KG1 (cell line): ENCODE measurements at regions not wholly inside any gene's neighbourhood (a gene's known extent, or its start where the extent isn't known, plus 50 kb on each side); places are given as distances from the start of the nearest gene placed in this dataset.

Experiments
- DNase-seq: peaks from one replicate; lab custom pipeline; 2025; lab: John Stamatoyannopoulos, UW

DNA sequence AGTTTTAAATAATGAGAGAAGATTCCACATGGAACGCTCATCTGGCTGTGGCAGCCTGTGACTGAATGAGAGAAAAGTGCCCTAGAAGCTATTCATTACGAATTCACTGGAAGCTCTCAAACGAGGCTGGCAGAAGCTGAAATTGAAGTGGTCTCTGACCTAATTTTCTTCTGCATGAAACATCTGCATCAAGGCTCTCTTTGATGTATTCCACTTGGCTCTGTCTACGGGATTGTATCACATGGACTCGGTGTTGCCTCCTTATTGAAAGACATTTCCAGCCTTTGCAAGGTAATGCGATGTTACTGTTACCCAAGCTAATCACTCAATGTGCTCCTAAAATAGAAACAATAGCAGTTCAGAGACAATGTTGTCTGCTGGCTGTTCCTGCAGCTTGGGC is 246.9 kb upstream of the ZNF462 start:
- no peak for DNase-seq

DNA sequence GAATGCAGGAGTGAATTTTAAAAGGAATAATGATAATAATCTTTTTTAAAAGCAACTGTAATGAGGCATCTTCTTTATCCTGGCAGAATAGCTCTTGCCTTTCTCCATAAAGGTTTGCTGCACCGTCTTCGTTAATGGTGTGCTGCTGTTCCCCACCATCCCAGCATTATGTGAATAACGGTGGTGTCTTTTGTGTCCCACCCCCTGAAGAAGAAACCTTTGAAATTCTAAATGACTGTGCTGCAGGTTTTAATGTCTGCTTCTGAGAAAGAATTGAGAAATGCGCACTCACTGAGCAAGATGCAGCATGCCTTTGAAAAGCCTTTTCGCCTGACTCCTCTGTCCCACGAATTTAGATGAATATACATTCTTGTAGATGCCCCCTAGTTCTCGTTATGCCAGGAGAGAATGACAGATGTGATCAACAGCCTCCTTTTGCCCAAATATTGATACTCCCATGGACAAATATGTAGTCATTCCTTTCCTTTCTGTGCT is 246.1 kb upstream of the ZNF462 start:
- no peak for DNase-seq

DNA sequence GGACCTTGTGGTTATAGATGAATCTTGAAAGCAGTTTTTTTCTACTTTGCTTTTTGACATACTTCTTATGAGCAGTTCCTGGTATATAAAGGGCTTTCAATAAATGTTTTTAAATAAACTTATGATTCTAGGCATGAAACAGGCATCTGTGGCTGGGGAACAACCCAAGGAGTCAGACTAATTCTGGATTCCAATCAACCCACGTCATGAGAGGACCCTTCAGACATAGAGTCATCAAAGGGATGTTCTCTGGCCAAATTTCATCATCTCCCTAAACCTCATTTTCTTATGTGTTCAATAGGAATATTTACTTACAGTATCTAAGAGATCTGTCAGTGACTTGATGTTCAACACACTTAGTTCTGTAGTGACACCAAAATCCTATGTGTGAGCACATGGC is 243.8 kb upstream of the ZNF462 start:
- no peak for DNase-seq

DNA sequence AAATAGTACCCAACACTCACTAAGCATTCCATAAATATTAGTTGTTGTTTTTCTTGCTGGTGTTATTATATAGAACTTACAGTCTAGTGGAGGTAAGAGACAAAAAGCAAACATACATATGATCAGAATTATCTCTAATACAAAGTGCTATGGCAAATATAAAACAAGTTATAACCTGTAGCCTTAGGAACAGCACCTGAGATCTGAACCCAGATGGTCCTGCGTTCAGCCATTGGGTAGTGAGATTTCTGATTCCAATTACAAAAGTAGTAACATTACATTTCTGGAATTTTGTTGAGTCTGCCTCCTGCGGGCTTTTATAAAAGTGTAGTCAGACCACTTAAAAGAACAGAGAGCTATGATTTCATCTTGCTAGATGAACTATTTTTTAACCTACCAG is 242.9 kb upstream of the ZNF462 start:
- no peak for DNase-seq

DNA sequence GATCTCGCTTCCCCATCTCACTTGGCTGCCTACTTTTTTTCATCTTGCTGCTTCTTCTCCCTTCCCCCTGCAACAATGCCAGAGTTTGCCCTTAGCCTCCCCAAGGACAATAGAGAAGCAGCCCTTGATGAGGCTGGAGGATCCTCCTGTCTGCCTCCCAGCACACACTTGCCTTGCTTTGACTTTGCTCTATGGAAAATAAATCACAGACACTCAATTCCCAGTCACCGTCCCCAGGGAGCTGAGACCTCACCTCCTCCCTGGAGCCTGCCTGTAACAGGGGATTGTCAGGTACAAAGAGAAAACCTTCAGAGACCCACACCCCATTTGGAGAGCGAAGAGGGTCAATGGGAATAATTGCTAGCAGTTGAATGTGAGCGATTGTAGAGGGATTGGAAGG is 242.1 kb upstream of the ZNF462 start:
- DNase-seq, result no peak

DNA sequence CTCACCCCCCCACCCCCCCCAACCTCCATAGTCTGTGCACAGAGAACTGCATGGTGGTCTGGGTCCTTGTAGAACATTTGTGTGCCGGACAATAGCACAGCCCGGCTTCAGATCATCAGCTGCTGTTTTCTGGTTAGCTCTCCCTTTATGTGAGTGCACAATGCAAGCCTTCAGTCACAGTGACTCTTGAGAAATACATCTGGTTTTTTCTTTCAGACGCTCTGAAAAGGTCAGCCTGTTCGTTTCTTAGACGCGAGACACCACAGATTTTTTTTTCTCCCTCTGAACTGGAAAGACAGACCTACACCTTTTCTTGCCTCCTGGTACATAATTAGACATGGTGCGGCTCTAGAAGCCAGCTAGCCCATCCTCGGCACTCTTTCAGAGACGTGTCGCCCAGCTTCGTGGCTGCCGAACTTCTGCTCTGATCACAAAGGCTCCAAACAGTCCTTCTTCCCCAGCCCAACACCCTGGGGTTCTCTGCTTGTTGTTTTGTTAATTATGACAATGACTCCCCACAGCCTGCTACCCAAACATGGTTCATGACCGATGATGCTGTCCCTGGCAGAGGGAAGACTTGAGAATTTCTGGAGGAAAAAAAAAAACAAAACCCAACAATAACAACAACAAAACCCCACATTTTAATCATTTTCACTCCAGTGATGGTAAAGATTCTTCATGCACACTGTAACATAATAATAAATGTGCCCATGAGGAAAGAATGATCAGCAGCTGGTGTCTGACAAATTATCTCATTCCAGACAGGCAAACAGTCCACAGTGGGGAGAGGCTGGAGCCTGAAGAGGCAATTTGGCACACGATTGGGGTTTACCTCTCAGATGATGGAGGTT is 241.4 kb upstream of the ZNF462 start:
- DNase-seq, result no peak

DNA sequence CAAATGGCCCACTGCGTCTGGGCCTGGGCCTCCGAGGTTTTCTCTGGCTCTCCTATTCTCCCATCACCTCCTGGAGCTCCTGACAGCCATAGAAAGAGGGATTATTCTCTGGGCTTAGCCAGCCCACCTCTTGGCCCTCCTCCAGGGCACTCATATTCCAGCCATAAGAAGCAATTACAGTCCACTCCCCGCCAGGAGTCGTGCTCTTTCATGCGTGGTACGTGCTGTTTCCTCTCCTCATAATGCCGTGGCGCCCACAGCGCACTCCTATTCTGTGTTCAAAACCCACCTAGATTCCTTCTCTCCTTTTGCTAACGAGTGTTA is 240.8 kb upstream of the ZNF462 start:
- DNase-seq, result no peak

DNA sequence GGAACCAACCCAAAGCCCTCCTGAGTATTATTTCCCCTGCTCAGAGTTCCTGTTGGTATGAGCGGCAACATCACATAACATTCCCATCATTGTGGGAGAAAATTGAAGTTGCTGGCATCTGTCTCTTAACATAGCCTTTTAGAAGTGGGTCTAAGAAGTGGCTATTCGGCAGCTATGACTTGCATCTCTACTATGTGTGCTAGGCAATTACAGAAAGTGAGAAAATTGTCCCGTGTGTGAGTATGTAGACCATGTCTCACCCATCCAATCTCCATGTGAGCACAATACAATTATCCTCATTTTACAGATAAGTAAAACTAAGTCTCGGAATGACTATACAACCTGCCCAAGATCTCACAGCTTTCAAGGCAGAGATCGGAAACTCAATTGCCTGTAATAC is 239.4 kb upstream of the ZNF462 start:
- DNase-seq, result no peak

DNA sequence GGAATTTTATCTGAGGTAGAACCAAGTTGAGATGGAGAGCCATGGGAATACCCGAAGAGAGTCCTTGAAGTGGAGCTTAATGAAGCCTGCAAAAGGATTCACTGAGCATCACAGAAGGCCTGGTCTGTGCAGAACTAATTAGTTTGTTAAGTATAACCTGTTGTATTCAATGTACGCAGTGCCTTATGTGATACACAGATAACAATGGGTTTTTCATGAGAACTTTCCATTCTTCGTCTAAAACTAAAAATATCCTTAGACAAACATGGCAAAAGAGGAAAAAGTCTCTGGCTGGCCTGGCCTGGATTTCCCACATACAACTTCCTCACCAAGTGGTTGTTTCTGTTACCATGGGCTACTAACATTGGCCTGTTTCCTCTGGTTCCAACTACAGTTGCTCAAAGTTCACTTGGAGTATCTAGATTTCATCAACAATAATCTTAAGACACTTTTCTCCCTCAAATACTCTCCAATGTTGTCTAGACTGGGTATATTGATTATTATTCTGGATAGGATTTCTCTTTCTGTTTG is 237.6 kb upstream of the ZNF462 start:
- no peak for DNase-seq

DNA sequence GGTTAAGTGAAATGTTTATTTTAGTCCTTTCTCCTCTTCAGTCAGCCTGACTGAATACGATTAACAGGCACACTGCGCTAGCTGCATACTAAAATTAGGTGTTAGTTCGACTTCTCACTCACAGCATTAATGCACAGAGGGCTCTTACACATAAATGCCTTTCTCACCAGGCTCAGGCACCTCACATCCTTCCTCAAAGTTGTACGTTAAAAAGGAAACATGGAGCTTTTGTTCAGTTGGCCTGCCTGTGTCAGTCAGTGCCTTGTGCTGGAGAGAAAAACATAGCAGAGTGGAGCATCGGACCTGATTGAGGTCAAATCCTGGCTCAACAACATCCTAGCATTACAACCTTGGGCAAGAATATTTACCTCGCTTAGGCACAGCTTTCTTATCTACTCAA is 236.0 kb upstream of the ZNF462 start:
- no peak for DNase-seq

DNA sequence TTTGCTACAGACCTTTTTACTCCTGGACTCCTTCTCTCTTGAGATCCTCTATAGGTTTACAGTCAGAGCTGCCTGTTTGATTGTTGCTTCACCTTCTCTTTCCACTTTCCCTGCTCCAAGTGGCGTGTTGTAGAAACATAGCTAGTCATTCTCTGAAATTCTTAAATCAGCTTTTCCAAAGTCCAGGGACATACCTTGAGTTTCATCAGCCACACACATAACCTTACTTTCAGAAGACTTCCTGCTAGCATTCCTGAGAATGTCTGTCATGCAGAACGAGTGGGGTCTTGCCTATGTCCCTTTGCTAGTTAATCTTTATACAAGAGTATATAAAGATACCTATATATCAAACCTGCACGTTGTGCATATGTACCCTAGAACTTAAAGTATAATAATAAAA is 230.3 kb upstream of the ZNF462 start:
- no peak for DNase-seq

DNA sequence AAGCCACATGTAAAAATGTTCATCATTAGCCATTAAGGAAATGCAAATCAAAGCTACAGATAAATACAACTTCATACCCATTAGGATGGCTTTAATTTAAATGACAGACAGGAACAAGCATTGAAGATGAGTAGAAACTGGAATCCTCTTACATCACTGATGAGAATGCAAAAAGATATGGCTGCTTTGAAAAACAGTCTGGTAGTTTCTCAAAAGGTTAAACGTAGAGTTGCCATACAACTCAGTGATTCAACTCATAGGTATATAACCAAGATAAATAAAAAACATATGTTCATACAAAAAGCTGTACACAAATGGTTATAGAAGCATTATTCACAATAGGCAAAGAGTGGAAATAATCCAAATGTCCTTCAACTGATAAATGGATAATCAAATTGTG is 228.8 kb upstream of the ZNF462 start:
- no peak for DNase-seq

DNA sequence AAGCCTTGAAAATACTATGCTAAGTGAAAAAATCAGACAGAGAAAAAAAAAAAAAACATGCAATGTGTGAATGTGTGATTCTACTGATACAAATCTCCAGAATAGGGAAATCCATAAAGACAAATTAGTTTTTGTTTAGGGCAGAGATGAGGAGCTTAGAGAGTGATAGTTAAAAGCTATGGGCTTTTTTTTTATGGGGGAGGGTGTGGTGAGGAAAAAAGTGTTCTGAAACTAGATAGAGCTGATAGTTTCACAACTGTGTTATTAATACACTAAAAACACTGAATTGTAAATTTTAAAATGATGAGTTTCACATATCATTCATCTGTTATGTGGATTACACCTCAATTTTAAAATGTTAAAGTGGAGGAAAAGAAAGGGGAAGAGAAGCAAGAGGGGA is 228.3 kb upstream of the ZNF462 start:
- no peak for DNase-seq

DNA sequence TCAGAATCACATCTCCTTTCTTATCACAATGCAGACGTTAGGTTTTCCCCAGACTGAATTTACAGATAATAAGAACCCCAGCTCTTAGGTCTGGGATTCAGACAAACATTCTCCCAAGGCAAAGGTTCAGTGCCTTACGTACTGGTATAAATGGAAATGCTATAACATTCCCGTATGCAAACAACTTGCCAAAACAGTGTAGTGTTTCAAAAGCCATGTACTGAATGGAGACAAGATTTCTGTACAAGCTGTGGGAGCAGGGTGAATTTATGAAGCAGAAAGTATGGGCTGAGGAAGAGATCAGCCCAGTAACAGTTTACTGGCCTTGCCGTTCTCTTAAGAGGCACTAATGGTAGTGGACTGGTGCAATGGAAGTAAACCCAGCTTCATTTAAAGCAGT is 225.5 kb upstream of the ZNF462 start:
- no peak for DNase-seq

DNA sequence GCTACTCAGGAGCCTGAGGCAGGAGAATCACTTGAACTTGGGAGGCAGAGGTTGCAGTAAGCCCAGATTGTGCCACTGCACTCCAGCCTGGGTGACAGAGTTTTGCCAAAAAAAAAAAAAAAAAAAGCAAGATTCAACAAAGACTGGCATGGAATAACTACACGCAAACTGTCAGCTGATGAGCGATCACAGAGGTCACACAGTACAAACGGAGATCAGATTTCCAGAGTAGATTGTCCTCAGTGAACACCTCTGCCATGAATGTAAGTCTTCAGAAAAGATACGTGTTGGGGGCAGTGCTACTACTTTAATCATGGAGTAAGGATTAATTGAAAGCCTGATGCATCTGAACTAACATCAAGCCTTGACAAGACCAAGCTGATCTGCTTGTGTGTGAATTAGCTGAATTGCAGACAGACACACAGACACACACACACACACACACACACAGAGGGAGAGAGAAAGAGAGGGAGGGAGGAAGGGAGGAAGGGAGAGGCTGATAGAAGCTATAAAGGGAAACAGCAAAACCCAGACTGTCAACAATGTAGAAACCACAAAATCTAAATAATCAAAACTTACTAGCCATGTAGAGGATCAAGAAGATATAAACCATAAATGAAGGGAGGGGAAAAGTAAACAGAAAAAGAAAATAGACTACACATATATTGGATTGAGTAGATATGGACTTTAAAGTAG is 222.9 kb upstream of the ZNF462 start:
- DNase-seq, result no peak

DNA sequence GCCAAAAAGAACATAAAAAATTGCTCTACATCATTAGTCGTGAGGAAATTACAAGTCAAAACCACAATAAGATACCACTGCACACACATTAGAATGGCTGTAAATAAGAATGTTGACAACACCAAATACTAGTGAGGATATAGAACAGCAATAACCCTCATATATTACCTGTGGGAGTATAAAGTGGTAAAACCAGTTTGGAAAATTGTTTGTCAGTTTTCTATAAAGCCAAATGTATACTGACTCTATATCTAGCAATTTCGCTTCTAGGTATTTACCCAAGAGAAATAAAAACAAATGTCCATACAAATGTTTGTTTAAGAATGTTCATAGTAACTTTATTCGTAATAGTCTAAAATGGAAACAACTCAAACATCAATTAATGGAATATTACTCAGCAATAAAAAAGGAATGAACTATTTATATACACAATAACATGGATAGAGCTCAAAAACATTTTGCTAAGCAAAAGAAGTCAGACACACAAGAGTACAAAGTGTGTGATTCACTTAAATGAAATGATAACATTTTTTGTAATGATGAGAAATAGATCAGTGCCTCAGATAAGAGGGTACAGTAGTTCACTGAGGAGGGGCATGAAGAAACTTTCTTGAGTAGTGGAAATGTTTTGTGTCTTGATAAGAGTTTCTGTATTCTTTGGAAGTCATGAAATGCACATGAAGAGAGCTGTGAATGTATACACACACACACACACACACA is 219.6 kb upstream of the ZNF462 start:
- DNase-seq, result no peak

DNA sequence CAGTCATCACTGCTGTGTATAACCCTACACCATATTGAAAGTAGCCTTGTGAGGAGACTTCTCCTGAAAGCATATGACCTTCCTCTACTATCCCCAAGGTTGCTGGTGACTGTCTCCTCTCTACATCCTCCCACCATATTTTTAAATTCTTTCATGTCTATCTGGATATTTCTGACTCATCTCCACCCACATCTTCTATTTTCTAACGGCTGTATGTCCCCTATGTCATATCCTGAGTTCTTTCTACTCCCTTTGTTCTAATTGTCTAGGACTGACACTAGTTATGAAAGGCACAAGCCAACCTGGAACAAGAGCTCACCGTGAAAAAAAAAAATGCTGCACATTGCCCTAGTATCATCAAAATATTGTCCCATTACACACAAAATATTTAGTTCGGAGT is 218.3 kb upstream of the ZNF462 start:
- DNase-seq, result no peak

DNA sequence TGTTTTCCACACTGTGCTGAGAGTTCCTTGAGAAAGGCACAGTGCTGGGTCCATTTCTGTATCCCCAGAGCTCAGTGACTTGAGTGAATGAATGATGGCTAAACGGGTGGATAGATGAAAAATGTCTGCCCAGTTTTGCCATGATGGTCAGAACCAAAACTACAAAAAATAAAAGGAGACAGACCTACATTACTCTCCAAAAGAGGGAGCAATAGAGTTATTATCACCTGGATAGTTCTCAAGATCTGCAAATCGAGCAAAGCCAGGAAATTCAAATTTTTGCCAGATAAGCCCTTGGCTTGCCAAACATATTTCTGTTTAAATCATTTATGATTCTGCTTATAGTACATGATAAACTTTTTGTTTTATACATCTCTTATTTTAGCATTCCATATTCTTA is 214.2 kb upstream of the ZNF462 start:
- DNase-seq, result no peak

DNA sequence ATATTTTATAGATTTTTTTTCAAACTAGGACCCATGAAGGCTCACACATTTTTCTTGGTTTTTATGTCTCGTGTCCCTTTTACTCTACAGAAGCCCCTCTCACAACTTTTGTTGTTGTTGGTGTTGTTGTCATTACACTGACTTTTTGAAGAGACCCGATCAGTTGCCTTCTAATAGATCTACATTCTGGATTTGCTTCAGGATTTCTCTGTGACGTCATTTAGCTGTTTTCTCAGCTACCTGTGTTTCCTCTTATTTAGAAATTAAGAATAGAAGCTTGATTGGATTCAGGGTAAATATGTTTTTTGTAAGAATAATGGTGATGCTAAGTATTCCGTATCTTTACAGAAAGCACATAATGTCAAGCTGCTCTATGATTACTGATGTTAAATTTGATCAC is 213.3 kb upstream of the ZNF462 start:
- DNase-seq, result no peak

DNA sequence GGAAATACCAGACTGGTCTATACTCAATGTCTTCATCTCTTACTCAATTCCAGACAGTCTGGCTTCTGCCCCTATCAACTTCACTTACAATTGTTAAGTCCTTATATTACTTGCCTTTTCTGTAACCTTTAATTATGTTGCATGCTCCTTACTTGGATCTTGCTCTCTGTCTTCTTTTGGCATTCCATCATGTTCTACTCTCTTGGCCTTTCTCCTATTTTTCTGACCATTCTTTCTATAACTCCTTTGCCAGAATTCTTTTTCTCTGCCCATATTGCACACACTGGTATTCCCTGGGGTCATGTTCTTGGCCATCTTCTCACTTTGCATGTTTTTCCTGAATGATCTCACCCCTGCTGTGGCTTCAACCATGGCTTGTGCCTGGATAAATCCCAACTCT is 209.8 kb upstream of the ZNF462 start:
- DNase-seq, result no peak

DNA sequence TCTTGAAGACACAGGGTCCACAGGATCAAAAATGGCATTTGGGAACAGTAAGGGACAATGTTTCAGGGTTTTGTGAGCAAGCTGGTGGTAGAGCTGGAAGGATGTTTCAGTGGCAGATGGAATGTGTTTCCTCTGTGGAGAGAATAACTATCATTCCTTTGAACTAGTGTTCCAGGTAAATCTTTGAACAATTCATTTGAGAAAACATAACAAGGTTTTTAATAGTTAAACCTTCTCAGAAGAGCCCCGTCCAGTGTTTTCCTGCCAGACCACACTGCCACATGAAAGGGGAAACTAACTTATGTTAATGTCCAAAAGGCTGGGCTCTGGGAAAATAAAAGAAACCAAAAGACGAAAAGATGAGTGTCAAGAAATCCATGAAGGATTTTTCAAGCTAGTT is 207.0 kb upstream of the ZNF462 start:
- no peak for DNase-seq

DNA sequence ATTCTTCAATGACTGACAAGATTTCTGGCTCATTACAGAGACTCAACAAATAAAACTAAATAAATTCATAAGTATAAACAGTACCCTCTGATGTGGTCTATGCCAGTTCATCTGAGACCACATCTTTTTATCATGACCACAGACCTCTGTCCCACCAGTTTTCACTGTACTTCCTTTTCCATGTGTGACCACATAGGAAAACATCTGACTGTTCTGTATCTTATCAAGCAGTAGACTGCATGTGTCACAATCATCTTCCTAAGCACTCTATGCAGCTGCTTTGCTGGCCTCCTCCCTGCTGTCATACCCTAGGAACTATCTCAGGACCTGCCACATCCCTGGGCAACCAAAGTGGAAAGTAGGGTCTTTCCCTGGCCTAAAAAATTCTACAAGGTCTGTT is 205.0 kb upstream of the ZNF462 start:
- no peak for DNase-seq

DNA sequence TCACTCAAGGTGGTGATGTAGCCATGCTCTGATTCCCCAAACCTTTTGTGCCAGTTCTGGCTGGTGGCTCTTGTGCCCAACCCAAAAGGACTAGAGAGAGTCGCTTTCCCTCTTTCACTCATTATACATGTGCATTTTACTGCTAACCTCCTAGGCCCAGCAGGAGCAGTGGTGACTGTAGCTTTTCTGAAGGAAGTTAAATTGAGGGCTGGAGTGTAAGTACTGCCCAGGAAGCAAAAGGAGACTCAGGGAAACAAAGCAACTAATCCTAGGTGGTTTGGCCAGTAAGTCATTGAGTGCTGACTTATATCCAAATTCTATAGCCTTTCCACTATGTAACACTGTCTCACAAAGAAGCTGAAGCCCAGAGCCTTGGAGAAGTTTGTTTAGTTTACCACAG is 194.4 kb upstream of the ZNF462 start:
- DNase-seq, result no peak
